Esophagus squamous epithelium (tissue), 4 donors: ENCODE measurements at regions not wholly inside any gene's neighbourhood (a gene's known extent, or its start where the extent isn't known, plus 50 kb on each side); places are given as distances from the start of the nearest gene placed in this dataset.

Experiments used
- CTCF ChIP-seq, 6 experiments: fragments of 450-650 bp in 4 of 6; fragments of 200-600 bp in 2 of 6; sonication (generic) in 2 of 6; IDR thresholded peaks; one replicate each; pipeline ENCODE4 v1.5.1; 2016 to 2019; ENCODE audit warnings: antibody characterized with exemption in 6 of 6, mild to moderate bottlenecking in 4 of 6, moderate library complexity in 4 of 6
- POLR2A ChIP-seq, 4 donors: fragments of 450-650 bp; IDR thresholded peaks; one replicate each; pipeline ENCODE4 v1.6.1; 2017; ENCODE audit warnings: antibody characterized with exemption in 4 of 4, mild to moderate bottlenecking in 4 of 4, moderate library complexity in 3 of 4

DNA sequence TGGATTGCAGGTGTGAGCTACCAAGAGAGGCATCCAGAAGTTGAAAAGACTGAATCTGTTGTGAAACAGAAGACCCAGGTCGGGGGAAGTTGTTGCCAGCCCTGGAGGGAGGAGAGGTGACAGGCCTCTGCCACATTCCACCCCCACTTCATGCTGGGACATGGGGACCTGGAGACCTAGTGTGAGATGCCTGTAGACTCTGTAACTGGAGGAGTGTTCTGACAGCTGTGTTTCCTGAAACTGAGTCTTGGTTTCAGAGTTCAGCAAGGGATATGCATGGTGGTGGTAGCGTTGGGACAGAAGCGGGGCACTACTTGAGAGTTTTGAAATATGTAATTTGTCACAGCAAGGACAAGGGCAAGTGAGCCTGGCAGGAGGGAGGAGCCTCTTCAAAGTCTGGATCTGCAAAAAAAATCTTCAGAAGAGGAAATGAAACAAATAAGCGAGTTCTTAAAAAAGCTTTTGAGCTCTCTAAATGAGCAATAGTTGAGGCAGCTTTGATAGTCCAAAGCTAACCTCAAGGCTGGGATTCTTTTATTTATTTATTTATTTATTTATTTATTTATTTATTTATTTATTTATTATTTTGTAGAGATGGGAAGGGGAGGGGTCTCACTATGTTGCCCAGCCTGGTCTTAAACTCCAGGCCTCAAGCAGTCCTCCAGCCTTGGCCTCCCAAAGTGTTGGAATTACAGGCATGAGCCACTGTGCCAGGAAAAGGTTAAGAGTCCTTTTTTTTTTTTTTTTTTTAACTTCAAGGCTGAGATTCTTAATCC lies 58.9 kb upstream of the EEA1 start:
- TF ChIP-seq POLR2A (IDR thresholded peaks at IDR 0.05) = no peak
- TF ChIP-seq CTCF (IDR thresholded peaks at IDR 0.05) = no peak
